ENCODE measurements at regions not wholly inside any gene's neighbourhood (a gene's known extent, or its start where the extent isn't known, plus 50 kb on each side); places are given as distances from the start of the nearest gene placed in this dataset.

DNA sequence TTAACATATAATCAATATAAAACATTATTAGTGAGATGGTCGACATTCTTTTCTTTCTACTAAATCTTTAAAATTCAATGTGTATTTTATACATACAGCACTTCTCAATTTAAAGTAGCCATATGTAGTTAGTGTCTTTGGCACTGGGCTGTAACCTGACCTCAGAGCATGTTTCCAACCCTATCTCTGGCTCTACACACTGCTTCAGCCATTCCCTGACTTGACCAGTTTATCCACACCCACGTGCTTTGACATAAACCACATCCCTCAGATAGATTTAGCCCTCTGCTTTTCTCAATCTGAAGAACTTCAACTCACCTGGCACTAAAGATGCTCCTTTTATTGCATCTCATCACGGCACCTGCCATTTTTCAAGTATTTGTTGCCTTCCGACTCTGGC lies 58.3 kb downstream of the RGS2 start:
- Histone ChIP-seq H3F3A (replicated peaks; ENCODE audit: insufficient read depth) (no peaks in the 10 kb centered on the region), H3K36me3 (replicated peaks in 1 of 2; ENCODE audit: control insufficient read depth in 1 of 2, insufficient read depth in 2 of 2, low read length in 1 of 2) (no peaks in the 10 kb centered on the region), H3K9me3 (no peaks in the 10 kb centered on the region), H3K79me2 (ENCODE audit: insufficient read depth) (no peaks in the 10 kb centered on the region), H3K4me2 (no peak overlapping the region), H3K27me3 (ENCODE audit: insufficient read depth) (no peaks in the 10 kb centered on the region), H3K9ac (no peak overlapping the region), H3K9me2 (no peaks in the 10 kb centered on the region), H3K27ac (ENCODE audit: low read depth in 2 of 2, low read length in 1 of 2) (no peak overlapping the region), H2AFZ (ENCODE audit: low read depth) (no peak overlapping the region), H4K20me1 (ENCODE audit: insufficient read depth) (no peaks in the 10 kb centered on the region), H3K4me3 (ENCODE audit: low read depth in 2 of 2, low read length in 1 of 2) (no peak overlapping the region), H3K4me1 (ENCODE audit: control insufficient read depth in 1 of 2, insufficient read depth in 2 of 2, low read depth in 1 of 2, low read length in 1 of 2) (no peaks in the 10 kb centered on the region)
- CTCF ChIA-PET = no interaction called here
- POLR2A ChIA-PET = no interaction called here
- 90% methylated on average over 4 of the region's 4 CpGs for WGBS (ENCODE audit: low lambda C conversion rate)
- no peak for TF ChIP-seq TCF12 (IDR thresholded peaks at IDR 0.05)
- DNase-seq = no peak

- no peaks in the 10 kb centered on the region for H3F3A ChIP-seq (replicated peaks; ENCODE audit: insufficient read depth)
- no peak overlapping the region for H3K4me2 ChIP-seq
- H3K9ac ChIP-seq = no peak overlapping the region
- H3K9me3 ChIP-seq = no peaks in the 10 kb centered on the region
- H2AFZ ChIP-seq (ENCODE audit: low read depth) = no peak overlapping the region
- H3K4me1 ChIP-seq (ENCODE audit: control insufficient read depth in 1 of 2, insufficient read depth in 2 of 2, low read depth in 1 of 2, low read length in 1 of 2) = no peaks in the 10 kb centered on the region
- WGBS (ENCODE audit: low lambda C conversion rate) = 94% methylated on average over 4 of the region's 4 CpGs
- POLR2A ChIA-PET = no interaction called here
- H3K9me2 ChIP-seq = no peaks in the 10 kb centered on the region
- H3K36me3 ChIP-seq (replicated peaks in 1 of 2; ENCODE audit: control insufficient read depth in 1 of 2, insufficient read depth in 2 of 2, low read length in 1 of 2) = no peaks in the 10 kb centered on the region
- no peaks in the 10 kb centered on the region for H3K79me2 ChIP-seq (ENCODE audit: insufficient read depth)
- no peaks in the 10 kb centered on the region for H3K27me3 ChIP-seq (ENCODE audit: insufficient read depth)
- no peak overlapping the region for H3K4me3 ChIP-seq (ENCODE audit: low read depth in 2 of 2, low read length in 1 of 2)
- no peak for DNase-seq
- TF ChIP-seq NRF1 (IDR thresholded peaks at IDR 0.05; ENCODE audit: low read depth, low read length) (no peak), NFIC (IDR thresholded peaks at IDR 0.05; ENCODE audit: borderline replicate concordance) (no peak), MXI1 (IDR thresholded peaks at IDR 0.05; ENCODE audit: low read depth, low read length) (no peak), TAF1 (IDR thresholded peaks at IDR 0.05; ENCODE audit: borderline replicate concordance, low read depth, low read length) (no peak), FOXJ3 (CRISPR knock-in tag; IDR thresholded peaks at IDR 0.05) (no peak)
- no peak overlapping the region for H3K27ac ChIP-seq (ENCODE audit: low read depth in 2 of 2, low read length in 1 of 2)
- H4K20me1 ChIP-seq (ENCODE audit: insufficient read depth) = no peaks in the 10 kb centered on the region
- CTCF ChIA-PET = interaction anchor here (0.6 to 2.3 kb wide), 3 partner anchors 8 to 62 kb away, joined by 3 to 5 read pairs (median 3); no protein-coding TSS in a partner anchor
Measured at GRCh38 chr1:192869308-192869940, 60.6 kb downstream of the RGS2 start.

GRCh38 chr1:192872010-192872409 lies 63.2 kb downstream of the RGS2 start:
- Histone ChIP-seq H3K4me2 (no peak overlapping the region), H3F3A (replicated peaks; ENCODE audit: insufficient read depth) (no peaks in the 10 kb centered on the region), H3K27ac (ENCODE audit: low read depth in 2 of 2, low read length in 1 of 2) (no peak overlapping the region), H3K79me2 (ENCODE audit: insufficient read depth) (no peaks in the 10 kb centered on the region), H3K9ac (no peak overlapping the region), H2AFZ (ENCODE audit: low read depth) (no peak overlapping the region), H3K9me2 (no peaks in the 10 kb centered on the region), H4K20me1 (ENCODE audit: insufficient read depth) (no peaks in the 10 kb centered on the region), H3K27me3 (ENCODE audit: insufficient read depth) (no peaks in the 10 kb centered on the region), H3K36me3 (replicated peaks in 1 of 2; ENCODE audit: control insufficient read depth in 1 of 2, insufficient read depth in 2 of 2, low read length in 1 of 2) (no peaks in the 10 kb centered on the region), H3K9me3 (no peaks in the 10 kb centered on the region), H3K4me3 (ENCODE audit: low read depth in 2 of 2, low read length in 1 of 2) (no peak overlapping the region), H3K4me1 (ENCODE audit: control insufficient read depth in 1 of 2, insufficient read depth in 2 of 2, low read depth in 1 of 2, low read length in 1 of 2) (no peaks in the 10 kb centered on the region)
- CTCF ChIA-PET = no interaction called here
- no peak for DNase-seq
- WGBS (ENCODE audit: low lambda C conversion rate) = 63% methylated on average over 3 of the region's 3 CpGs
- POLR2A ChIA-PET = no interaction called here
- no peak for TF ChIP-seq MEF2A (IDR thresholded peaks at IDR 0.05; ENCODE audit: borderline replicate concordance, low read depth)
- no peak for TF ChIP-seq RXRA (IDR thresholded peaks at IDR 0.05; ENCODE audit: borderline replicate concordance, low read depth)
- no peak for TF ChIP-seq FOSL2 (IDR thresholded peaks at IDR 0.05; ENCODE audit: borderline replicate concordance, low read depth)
- no peak for TF ChIP-seq NRF1 (IDR thresholded peaks at IDR 0.05; ENCODE audit: low read depth, low read length)
- no peak for TF ChIP-seq REST (IDR thresholded peaks at IDR 0.05; ENCODE audit: low read depth, low read length)
- TF ChIP-seq, protein P1, sequence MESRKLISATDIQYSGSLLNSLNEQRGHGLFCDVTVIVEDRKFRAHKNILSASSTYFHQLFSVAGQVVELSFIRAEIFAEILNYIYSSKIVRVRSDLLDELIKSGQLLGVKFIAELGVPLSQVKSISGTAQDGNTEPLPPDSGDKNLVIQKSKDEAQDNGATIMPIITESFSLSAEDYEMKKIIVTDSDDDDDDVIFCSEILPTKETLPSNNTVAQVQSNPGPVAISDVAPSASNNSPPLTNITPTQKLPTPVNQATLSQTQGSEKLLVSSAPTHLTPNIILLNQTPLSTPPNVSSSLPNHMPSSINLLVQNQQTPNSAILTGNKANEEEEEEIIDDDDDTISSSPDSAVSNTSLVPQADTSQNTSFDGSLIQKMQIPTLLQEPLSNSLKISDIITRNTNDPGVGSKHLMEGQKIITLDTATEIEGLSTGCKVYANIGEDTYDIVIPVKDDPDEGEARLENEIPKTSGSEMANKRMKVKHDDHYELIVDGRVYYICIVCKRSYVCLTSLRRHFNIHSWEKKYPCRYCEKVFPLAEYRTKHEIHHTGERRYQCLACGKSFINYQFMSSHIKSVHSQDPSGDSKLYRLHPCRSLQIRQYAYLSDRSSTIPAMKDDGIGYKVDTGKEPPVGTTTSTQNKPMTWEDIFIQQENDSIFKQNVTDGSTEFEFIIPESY (IDR thresholded peaks at IDR 0.05; ENCODE audit: borderline replicate concordance, low read depth) = no peak
- no peak for TF ChIP-seq EZH2phosphoT487 (IDR thresholded peaks at IDR 0.05; ENCODE audit: borderline replicate concordance, low read depth)
- TF ChIP-seq TEAD4 (IDR thresholded peaks at IDR 0.05; ENCODE audit: borderline replicate concordance, insufficient read depth) = no peak
- no peak for TF ChIP-seq RCOR1 (IDR thresholded peaks at IDR 0.05; ENCODE audit: low read length)
